ENCODE measurements at regions not wholly inside any gene's neighbourhood (a gene's known extent, or its start where the extent isn't known, plus 50 kb on each side); places are given as distances from the start of the nearest gene placed in this dataset.

- TF ChIP-seq CTCF (IDR thresholded peaks at IDR 0.05; ENCODE audit: low read depth, low read length, missing input control), result no peak
- TF ChIP-seq RXRA (IDR thresholded peaks at IDR 0.05), result peak; percentile 43 to 65
- peak; percentile 85 for TF ChIP-seq MAX (IDR thresholded peaks at IDR 0.05)
- TF ChIP-seq REST (IDR thresholded peaks at IDR 0.05), result no peak
- TF ChIP-seq FOXA1 (IDR thresholded peaks at IDR 0.05), result no peak
- peak; percentile 32 for TF ChIP-seq YY1 (IDR thresholded peaks at IDR 0.05)
- TF ChIP-seq GABPA (IDR thresholded peaks at IDR 0.05 in 1 of 2, conservative IDR thresholded peaks at IDR 0.05 in 1 of 2), result no peak
- peak in 1 of 2 donors; percentile 13 for TF ChIP-seq JUND (IDR thresholded peaks at IDR 0.05)
- peak; percentile 61 for TF ChIP-seq SP1 (IDR thresholded peaks at IDR 0.05)
- no peak for TF ChIP-seq ZBTB33 (IDR thresholded peaks at IDR 0.05)
Measured at GRCh38 chr18:46332921-46333341, 228.7 kb downstream of the HAUS1 start.

Data from liver (tissue), 3 donors.